COLO668 (cell line): ENCODE measurements at regions not wholly inside any gene's neighbourhood (a gene's known extent, or its start where the extent isn't known, plus 50 kb on each side); places are given as distances from the start of the nearest gene placed in this dataset.
"Not testable (repeated sequence)": the region's sequence is repeated elsewhere in the genome, so short reads cannot be mapped to it uniquely, and the experiment has no call there.

ENCODE experiments used
- DNase-seq: peaks from one replicate; lab custom pipeline; 2025; ENCODE audit not compliant: unreplicated experiment; lab: John Stamatoyannopoulos, UW

- no peak for DNase-seq
Observed at GRCh38 chr6:78770765-78771164, 96.6 kb upstream of the IRAK1BP1 start.

GRCh38 chr6:78771586-78771985, 95.8 kb upstream of the IRAK1BP1 start:
- DNase-seq = no peak

DNA sequence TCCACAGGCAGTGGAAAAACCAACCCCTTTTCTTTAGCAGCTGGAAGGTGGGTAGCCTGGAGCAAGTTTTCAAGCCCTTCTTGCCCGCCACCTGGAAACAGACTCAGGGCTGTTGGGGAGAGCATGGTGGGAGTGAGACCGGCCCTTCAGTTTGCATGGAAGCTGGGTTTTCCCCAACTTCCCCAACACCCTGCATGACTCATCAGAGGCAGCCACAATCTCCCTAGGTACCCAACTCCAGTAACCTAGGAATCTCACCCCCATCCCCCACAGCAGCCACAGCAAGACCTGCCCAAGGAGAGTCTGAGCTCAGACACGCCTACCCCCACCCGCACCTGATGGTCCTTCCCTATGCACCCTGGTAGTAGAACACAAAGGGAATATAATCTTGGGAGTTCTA, 86.3 kb upstream of the IRAK1BP1 start:
- DNase-seq = no peak

- DNase-seq = not testable (repeated sequence)
Observed at GRCh38 chr6:78783366-78783765, 84.0 kb upstream of the IRAK1BP1 start.

- DNase-seq = no peak
Observed at GRCh38 chr6:78797270-78797669, 70.1 kb upstream of the IRAK1BP1 start.

- no peak for DNase-seq
Observed at GRCh38 chr6:78799682-78800081, 67.7 kb upstream of the IRAK1BP1 start.

GRCh38 chr6:78806792-78807191, 60.6 kb upstream of the IRAK1BP1 start:
- not testable (repeated sequence) for DNase-seq

GRCh38 chr6:78807655-78808355, 59.5 kb upstream of the IRAK1BP1 start:
- DNase-seq = not testable (repeated sequence)

DNA sequence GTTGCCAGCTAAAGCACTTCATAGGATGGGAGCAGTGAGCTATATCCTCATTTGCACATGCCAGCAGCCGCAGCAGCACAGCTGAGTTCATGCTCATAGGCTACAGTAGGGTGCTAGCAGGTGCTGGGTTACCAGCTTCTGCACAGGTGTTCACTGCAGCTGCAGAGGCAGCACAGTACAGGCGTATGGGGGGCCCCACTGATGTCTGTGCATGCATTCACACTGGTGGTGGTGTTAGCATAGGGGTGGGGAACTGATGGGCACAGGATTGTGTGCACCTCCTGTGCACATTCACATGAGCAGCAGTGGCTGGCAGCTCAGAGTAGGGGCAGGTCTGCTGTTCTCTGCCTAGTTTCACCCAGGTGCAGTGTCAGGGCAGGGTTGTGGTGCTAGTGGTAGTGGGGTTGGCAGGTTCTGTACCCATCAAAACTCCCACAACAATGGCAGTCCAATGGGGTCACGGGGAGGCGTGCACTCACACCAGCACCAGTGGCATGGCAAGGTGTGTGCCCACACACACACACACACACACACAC, 58.9 kb upstream of the IRAK1BP1 start:
- no peak for DNase-seq

DNA sequence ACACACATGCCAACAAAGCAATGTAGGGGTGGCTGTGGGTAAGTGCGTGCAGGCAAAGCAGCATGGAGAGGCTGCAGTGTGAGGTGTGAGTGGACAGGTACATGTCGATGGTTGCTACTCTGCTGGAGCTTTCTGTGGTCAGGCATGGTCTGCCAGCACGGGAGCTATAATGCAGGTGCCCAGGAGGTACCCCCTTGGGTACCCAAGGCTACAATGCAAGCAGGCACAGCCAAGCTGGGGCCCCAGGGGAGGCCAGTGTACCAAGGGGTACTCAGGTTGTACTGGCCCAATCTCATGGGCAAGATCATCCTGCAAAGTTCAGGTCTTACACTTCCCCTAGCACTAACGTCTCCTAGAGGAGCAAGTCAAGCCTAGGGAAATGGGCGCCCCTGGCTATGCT, 58.4 kb upstream of the IRAK1BP1 start:
- DNase-seq = no peak

- no peak for DNase-seq
Observed at GRCh38 chr6:78810146-78810545, 57.2 kb upstream of the IRAK1BP1 start.

DNA sequence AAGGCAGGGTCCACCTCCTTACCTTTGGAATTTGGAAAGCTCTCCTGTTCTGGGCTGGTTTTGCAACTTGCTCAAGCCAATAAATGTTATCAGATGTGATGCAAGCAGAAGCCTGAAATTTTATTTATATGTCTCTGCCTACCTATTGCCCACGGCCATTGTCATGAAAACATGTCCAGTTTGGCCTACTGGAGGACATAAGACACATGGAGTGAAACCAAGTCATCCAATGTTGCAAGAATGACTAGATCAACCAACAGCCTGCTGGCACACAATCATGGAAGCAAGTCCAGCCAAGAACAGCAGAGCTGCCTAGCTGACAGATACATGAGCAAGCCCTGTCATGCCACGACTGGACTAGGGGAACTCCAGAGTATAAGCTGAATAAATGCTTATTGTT, 56.7 kb upstream of the IRAK1BP1 start:
- DNase-seq = no peak
